GM18951 (cell line): ENCODE measurements at regions not wholly inside any gene's neighbourhood (a gene's known extent, or its start where the extent isn't known, plus 50 kb on each side); places are given as distances from the start of the nearest gene placed in this dataset.
"Not testable (repeated sequence)": the region's sequence is repeated elsewhere in the genome, so short reads cannot be mapped to it uniquely, and the experiment has no call there.

ENCODE experiments used
- POLR2A ChIP-seq: IDR thresholded peaks from 4 replicates; pipeline ENCODE4 v1.6.1; 2011; ENCODE audit warnings: mild to moderate bottlenecking; ENCODE audit not compliant: insufficient read length, insufficient read depth; ENCODE audit errors: extremely low read depth
- in situ Hi-C: fragments of 300-500 bp; cut with MboI; formaldehyde crosslinking; loops from one replicate; pipeline ENCODE4 v1.12.0; 2022; ENCODE audit warnings: low sequenced_read_pairs, mixed read lengths, inconsistent platforms; ENCODE audit not compliant: unreplicated experiment

DNA sequence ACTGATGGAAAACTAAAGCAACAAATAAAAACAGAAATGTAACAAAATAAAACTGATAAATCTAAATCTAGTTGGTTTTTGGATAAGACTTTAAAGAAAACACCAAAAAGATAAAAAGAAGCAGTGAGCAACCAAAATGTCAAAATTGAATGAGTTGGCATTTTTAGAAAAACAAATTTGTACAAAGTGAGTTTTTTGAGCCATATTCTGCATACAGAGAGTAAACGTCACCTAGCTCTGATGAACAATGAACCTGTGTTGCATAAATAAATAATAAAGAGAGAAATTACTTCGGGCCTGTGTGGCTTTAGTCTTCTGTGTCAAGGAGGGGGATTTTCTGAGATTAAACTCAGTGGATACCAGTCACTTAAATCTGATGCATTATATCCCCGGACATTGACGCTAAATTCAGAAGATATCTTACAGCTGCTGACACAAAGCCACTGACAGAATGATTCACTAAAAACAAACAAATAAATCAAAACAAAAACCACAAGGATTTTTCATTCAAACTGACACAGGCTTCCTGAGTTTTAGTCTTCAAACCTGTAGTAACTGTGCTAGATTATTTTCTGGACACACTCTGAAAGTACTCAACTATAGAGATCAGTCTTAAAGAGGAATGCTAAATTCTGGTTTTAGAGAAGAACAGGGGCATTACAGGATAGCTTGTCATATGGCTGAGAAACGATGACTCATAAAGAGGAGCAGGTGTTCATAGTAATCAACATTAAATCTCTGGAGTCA, 403.5 kb upstream of the ST8SIA4 start:
- no peak for TF ChIP-seq POLR2A

DNA sequence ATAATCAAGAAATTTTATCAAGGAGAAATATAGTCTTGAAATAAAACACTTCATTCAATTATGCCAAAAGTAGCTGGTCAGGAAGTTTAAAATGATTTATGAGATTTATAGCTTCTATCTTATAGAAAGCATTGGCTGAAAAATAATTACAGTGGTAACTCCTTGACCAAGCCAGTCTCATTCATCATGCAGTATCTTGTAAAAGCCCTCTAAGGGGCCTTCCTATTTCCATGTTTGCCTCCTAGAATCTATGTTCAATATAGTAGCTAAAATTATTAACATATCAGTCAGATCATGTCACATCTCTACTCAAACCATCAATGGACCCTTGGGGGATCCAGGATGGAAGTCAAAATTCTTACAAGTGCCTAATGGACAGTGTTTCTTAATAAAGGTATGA, 393.4 kb upstream of the ST8SIA4 start:
- no peak for TF ChIP-seq POLR2A
- in situ Hi-C loops = no loop called here

More for the DNA sequence above, 403.5 kb upstream of the ST8SIA4 start:
- in situ Hi-C loops = no loop called here

DNA sequence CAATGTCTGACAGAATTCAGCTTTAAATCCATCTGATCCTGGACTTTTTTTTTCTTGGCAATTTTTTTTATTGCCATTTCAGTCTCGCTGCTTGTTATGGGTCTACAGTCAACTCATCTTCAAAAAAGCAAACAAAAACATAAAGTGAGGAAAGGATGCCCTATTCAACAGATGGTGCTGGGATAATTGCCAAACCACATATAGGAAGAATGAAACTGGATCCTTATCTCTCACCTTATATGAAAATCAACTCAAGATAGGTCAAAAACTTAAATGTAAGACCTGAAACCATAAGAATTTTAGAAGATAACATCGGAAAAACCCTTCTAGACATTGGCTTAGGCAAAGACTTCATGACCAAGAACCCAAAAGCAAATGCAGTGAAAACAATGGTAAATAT, 389.1 kb upstream of the ST8SIA4 start:
- in situ Hi-C loops = no loop called here
- no peak for TF ChIP-seq POLR2A

- in situ Hi-C loops = not testable (repeated sequence)
Observed at GRCh38 chr5:101290761-101291160, 387.7 kb upstream of the ST8SIA4 start.

GRCh38 chr5:101288633-101289032, 385.6 kb upstream of the ST8SIA4 start:
- in situ Hi-C loops = no loop called here
- no peak for TF ChIP-seq POLR2A

- in situ Hi-C loops = no loop called here
- no peak for TF ChIP-seq POLR2A
Observed at GRCh38 chr5:101284736-101285375, 381.8 kb upstream of the ST8SIA4 start.

DNA sequence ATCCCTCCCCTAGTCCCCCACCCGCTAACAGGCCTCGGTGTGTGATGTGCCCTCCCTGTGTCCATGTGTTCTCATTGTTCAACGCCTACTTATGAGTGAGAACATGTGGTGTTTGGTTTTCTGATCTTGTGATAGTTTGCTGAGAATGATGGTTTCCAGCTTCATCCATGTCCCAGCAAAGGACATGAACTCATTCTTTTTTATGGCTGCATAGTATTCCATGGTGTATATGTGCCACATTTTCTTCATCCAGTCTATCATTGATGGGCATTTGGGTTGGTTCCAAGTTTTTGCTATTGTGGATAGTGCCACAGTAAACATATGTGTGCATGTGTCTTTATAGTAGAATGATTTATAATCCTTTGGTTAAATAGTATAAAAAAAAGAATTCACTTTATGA, 380.9 kb upstream of the ST8SIA4 start:
- in situ Hi-C loops = not testable (repeated sequence)

GRCh38 chr5:101278917-101279316, 375.8 kb upstream of the ST8SIA4 start:
- no peak for TF ChIP-seq POLR2A
- in situ Hi-C loops = no loop called here

DNA sequence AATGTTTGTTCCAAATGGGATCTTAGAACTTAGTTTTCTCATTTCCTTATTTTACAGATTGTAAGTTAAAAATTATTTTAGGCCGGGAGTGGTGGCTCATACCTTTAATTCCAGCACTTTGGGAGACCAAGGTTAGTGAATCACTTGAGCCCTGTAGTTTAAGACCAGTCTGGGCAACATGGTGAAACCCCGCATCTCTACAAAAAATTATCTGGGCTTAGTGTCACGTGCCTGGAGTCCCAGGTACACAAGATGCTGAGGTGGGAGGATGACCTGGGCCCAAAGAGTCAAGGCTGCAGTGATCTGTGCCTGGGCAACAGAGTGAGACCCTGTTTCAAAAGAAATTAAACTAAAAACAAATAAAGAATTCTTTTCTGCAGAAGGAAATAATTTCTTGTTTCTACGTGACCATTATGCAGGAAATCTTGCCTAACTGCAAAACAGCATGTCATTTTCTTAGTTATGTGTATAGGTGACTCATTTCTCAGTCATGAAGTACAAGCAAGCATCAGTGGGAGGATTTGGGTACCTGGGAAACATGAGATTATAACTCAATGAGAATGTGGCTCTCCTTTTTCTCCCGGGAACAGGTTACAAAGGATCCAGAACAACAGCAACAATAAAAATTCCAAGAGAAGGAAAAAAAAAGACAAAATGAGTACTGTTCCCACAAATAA, 375.1 kb upstream of the ST8SIA4 start:
- in situ Hi-C loops = no loop called here
- TF ChIP-seq POLR2A = no peak

- no peak for TF ChIP-seq POLR2A
- in situ Hi-C loops = no loop called here
Observed at GRCh38 chr5:101271945-101272344, 368.9 kb upstream of the ST8SIA4 start.

GRCh38 chr5:101271416-101271815, 368.3 kb upstream of the ST8SIA4 start:
- no peak for TF ChIP-seq POLR2A
- in situ Hi-C loops = no loop called here

DNA sequence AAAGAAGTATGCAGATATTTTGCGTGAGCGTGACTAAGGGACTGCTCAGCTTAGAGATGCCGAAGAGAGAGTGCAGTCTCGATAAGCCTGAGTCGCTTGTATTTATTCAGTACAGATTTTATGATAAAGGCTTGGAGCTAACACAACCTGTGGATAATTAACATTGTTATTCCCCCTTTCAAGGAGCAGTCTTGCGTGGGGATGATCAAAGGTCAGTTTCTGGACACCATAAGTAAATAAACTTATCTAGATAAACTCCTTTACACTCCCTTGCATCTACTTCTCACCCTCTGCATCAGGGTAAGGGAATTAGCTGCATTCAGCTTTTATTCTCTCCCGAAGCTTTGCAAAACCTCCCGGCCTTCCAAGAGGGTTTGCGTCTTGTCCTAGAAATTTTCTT, 357.8 kb upstream of the ST8SIA4 start:
- in situ Hi-C loops = no loop called here
- TF ChIP-seq POLR2A = no peak

DNA sequence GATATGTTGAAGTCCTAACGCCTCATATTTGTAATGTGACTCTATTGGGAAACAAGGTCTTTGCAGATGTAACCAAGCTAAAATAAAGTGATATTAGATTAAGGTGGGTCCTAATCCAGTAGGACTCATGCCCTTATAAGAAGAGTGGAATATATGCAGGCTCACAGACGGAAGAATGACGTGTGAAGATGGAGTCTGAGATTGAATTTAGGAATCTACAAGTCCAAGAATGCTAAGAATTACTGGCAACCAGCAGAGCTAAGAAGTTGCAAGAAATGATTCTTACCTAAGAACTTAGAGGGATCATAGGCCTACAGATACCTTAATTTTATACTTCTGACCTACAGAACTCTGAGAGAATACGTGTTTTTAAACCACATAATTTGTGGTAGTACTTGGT, 350.0 kb upstream of the ST8SIA4 start:
- no peak for TF ChIP-seq POLR2A
- in situ Hi-C loops = no loop called here

DNA sequence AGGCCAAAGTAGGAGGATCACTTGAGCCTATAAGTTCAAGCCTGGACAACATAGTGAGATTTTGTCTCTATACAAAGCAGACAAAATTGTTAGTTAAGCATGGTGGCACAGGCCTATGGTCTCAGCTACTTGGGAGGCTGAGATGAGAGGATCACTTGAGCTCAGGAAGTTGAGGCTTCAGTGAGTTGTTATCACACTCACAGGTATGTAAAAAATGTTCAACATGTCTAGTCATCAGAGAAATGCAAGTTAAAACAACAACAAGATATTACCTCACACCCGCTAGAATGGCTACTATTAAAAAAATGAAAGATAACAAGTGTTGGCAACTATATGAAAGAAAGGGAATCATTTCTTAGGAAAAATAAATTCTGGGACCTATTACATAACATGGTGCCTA, 341.5 kb upstream of the ST8SIA4 start:
- in situ Hi-C loops = no loop called here
- TF ChIP-seq POLR2A = no peak

- in situ Hi-C loops = no loop called here
- no peak for TF ChIP-seq POLR2A
Observed at GRCh38 chr5:101212942-101213514, 309.9 kb upstream of the ST8SIA4 start.
